BLaER1 (cell line): ENCODE measurements at regions not wholly inside any gene's neighbourhood (a gene's known extent, or its start where the extent isn't known, plus 50 kb on each side); places are given as distances from the start of the nearest gene placed in this dataset.

Experiments used
- H3K27ac ChIP-seq: shearing (Covaris generic); formaldehyde crosslinking; 2 replicates; pipeline ENCODE4 v1.8.1; 2022
- H3K27me3 ChIP-seq: shearing (Covaris generic); formaldehyde crosslinking; 2 replicates; pipeline ENCODE4 v1.8.1; 2022
- H3K36me3 ChIP-seq: shearing (Covaris generic); formaldehyde crosslinking; 2 replicates; pipeline ENCODE4 v1.8.1; 2022
- H3K4me1 ChIP-seq: shearing (Covaris generic); formaldehyde crosslinking; 2 replicates; pipeline ENCODE4 v1.8.1; 2022
- H3K4me2 ChIP-seq: shearing (Covaris generic); formaldehyde crosslinking; 2 replicates; pipeline ENCODE4 v1.8.1; 2022
- H3K4me3 ChIP-seq: shearing (Covaris generic); formaldehyde crosslinking; 2 replicates; pipeline ENCODE4 v1.8.1; 2022
- H3K9ac ChIP-seq: shearing (Covaris generic); formaldehyde crosslinking; 2 replicates; pipeline ENCODE4 v1.8.1; 2022
- H3K9me3 ChIP-seq: shearing (Covaris generic); formaldehyde crosslinking; 2 replicates; pipeline ENCODE4 v1.8.1; 2022
- H4K20me1 ChIP-seq: shearing (Covaris generic); formaldehyde crosslinking; 2 replicates; pipeline ENCODE4 v1.8.1; 2022
- Cebpa-rat ChIP-seq: shearing (Covaris generic); IDR thresholded peaks from 2 replicates; pipeline ENCODE4 v1.8.1; 2022

DNA sequence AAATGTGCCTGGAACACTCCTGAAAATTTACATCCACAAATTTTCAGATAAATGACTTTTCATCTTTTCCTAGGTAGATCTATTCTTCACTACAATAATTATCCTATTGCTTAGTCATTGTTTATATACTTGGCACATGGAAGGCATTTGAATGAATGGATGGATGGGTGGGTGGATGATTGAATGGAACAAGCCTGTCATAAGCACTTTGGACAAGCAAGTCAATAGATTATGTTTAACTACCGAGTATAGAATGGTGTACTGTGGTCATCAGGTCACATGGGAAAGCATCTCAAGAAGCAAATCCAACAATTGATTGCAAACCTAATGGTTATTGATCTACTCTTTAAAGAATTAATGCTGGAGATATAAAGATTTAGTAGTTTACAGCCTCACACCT, 114.4 kb upstream of the DMRTA1 start:
- TF ChIP-seq Cebpa-rat = no peak
- no peak overlapping the region for H3K27ac ChIP-seq
- H3K4me1 ChIP-seq = no peaks in the 10 kb centered on the region
- H3K4me3 ChIP-seq = no peak overlapping the region
- no peaks in the 10 kb centered on the region for H4K20me1 ChIP-seq
- no peak overlapping the region for H3K9ac ChIP-seq
- no peaks in the 10 kb centered on the region for H3K36me3 ChIP-seq
- no peaks in the 10 kb centered on the region for H3K9me3 ChIP-seq
- no peak overlapping the region for H3K4me2 ChIP-seq
- H3K27me3 ChIP-seq = no peaks in the 10 kb centered on the region

DNA sequence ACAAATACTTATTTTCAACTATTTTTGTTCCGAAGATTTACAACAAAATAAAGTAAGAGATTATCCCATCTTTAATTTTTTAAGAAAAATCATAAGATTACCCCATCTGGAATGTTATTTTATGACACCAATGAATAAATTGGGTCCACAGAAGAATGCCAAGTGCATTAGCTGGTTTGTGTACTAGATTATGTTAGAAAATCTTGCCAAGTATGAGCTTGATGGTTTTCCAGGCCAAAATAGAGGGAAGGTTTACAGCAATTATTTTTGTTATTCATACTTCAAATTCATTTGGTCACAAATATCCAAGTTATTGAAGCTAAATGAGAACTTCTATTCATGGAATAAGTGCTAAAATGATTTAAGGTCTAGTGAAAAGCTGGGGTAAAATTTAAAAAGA, 109.4 kb upstream of the DMRTA1 start:
- no peaks in the 10 kb centered on the region for H3K4me1 ChIP-seq
- no peak overlapping the region for H3K4me2 ChIP-seq
- no peaks in the 10 kb centered on the region for H3K36me3 ChIP-seq
- TF ChIP-seq Cebpa-rat = no peak
- H3K27ac ChIP-seq = no peak overlapping the region
- H3K9me3 ChIP-seq = no peaks in the 10 kb centered on the region
- no peaks in the 10 kb centered on the region for H4K20me1 ChIP-seq
- no peaks in the 10 kb centered on the region for H3K27me3 ChIP-seq
- H3K9ac ChIP-seq = no peak overlapping the region
- H3K4me3 ChIP-seq = no peak overlapping the region

GRCh38 chr9:22342491-22343217, 104.0 kb upstream of the DMRTA1 start:
- Histone ChIP-seq H4K20me1 (no peaks in the 10 kb centered on the region), H3K4me1 (no peaks in the 10 kb centered on the region), H3K27me3 (no peaks in the 10 kb centered on the region), H3K4me2 (no peak overlapping the region), H3K36me3 (no peaks in the 10 kb centered on the region), H3K9ac (no peak overlapping the region), H3K9me3 (no peaks in the 10 kb centered on the region), H3K27ac (no peak overlapping the region), H3K4me3 (no peak overlapping the region)
- no peak for TF ChIP-seq Cebpa-rat

- H3K4me3 ChIP-seq = no peak overlapping the region
- TF ChIP-seq Cebpa-rat = no peak
- H3K4me1 ChIP-seq = no peaks in the 10 kb centered on the region
- no peak overlapping the region for H3K27ac ChIP-seq
- no peak overlapping the region for H3K9ac ChIP-seq
- H4K20me1 ChIP-seq = no peaks in the 10 kb centered on the region
- H3K27me3 ChIP-seq = no peaks in the 10 kb centered on the region
- no peaks in the 10 kb centered on the region for H3K36me3 ChIP-seq
- no peak overlapping the region for H3K4me2 ChIP-seq
- no peaks in the 10 kb centered on the region for H3K9me3 ChIP-seq
These were observed 103.4 kb upstream of the DMRTA1 start for GRCh38 chr9:22343218-22343611.

- Histone ChIP-seq H3K4me1 (no peaks in the 10 kb centered on the region), H3K9ac (no peak overlapping the region), H3K4me3 (no peak overlapping the region), H3K9me3 (no peaks in the 10 kb centered on the region), H3K4me2 (no peak overlapping the region), H3K27ac (no peak overlapping the region), H3K36me3 (no peaks in the 10 kb centered on the region), H3K27me3 (no peaks in the 10 kb centered on the region), H4K20me1 (no peaks in the 10 kb centered on the region)
- no peak for TF ChIP-seq Cebpa-rat
These were observed 91.8 kb upstream of the DMRTA1 start for GRCh38 chr9:22354699-22355384.

DNA sequence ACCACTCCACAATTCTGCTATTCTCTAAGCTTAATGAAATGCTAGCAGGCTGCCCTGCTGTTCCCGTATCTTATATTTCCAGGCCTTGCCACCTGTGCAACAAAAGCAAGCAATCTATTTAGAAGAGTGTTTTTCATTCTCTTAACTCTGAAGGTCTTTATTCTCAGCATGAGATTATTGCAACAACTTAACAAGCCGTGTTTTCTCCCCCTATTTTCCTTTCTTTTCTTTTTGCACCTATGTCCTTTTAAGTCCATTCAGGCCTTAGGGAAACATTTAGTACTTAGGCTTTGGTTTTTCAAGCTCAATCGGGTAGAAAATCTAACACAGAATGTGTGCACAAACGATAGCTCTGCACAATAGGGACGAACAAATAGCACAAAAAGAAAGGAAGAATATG, 89.6 kb upstream of the DMRTA1 start:
- H3K9me3 ChIP-seq = no peaks in the 10 kb centered on the region
- no peak overlapping the region for H3K9ac ChIP-seq
- H3K4me3 ChIP-seq = no peak overlapping the region
- no peak overlapping the region for H3K27ac ChIP-seq
- H3K36me3 ChIP-seq = no peaks in the 10 kb centered on the region
- no peaks in the 10 kb centered on the region for H3K4me1 ChIP-seq
- no peak overlapping the region for H3K4me2 ChIP-seq
- no peaks in the 10 kb centered on the region for H3K27me3 ChIP-seq
- no peaks in the 10 kb centered on the region for H4K20me1 ChIP-seq
- TF ChIP-seq Cebpa-rat = no peak

DNA sequence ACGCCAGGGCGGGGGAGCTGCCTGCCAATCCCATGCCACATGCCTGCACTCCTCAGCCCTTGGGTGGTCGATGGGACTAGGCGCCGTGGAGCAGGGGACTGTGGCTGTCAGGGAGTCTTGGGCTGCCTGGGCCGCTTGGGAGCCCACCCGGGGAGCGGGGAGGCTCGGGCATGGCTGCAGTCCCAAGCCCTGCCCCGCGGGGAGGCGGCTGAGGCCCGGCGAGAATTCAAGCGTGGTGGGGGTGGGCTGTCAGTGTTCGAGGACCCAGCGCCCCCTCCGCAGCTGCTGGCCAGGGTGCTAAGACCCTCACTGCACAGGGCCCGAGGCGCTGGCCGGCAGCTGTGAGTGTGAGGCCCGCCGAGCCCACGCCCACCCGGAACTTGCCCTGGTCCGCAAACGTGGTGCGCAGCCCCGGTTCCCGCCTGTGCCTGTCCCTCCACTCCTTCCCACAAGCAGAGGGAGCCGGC, 83.2 kb upstream of the DMRTA1 start:
- peaks cover 9% of the 10 kb centered on the region for H3K9me3 ChIP-seq

GRCh38 chr9:22373636-22374035, 73.0 kb upstream of the DMRTA1 start:
- no peak for TF ChIP-seq Cebpa-rat
- Histone ChIP-seq H3K36me3 (no peaks in the 10 kb centered on the region), H3K27me3 (no peaks in the 10 kb centered on the region), H3K4me2 (no peak overlapping the region), H3K4me3 (no peak overlapping the region), H3K9me3 (no peaks in the 10 kb centered on the region), H3K4me1 (no peaks in the 10 kb centered on the region), H3K27ac (no peak overlapping the region), H4K20me1 (no peaks in the 10 kb centered on the region), H3K9ac (no peak overlapping the region)

More for the DNA sequence above, 83.2 kb upstream of the DMRTA1 start:
- Histone ChIP-seq H3K4me2 (no peak overlapping the region), H3K27me3 (no peaks in the 10 kb centered on the region), H3K27ac (no peak overlapping the region), H3K9ac (no peak overlapping the region), H3K4me3 (no peak overlapping the region), H3K4me1 (no peaks in the 10 kb centered on the region), H3K36me3 (no peaks in the 10 kb centered on the region), H4K20me1 (no peaks in the 10 kb centered on the region)
- TF ChIP-seq Cebpa-rat = no peak

- Histone ChIP-seq H4K20me1 (no peaks in the 10 kb centered on the region), H3K9ac (no peak overlapping the region), H3K27me3 (no peaks in the 10 kb centered on the region), H3K4me3 (no peak overlapping the region), H3K36me3 (no peaks in the 10 kb centered on the region), H3K9me3 (no peaks in the 10 kb centered on the region), H3K27ac (no peak overlapping the region), H3K4me2 (no peak overlapping the region), H3K4me1 (no peaks in the 10 kb centered on the region)
- no peak for TF ChIP-seq Cebpa-rat
These were observed 72.6 kb upstream of the DMRTA1 start for GRCh38 chr9:22374051-22374450.

DNA sequence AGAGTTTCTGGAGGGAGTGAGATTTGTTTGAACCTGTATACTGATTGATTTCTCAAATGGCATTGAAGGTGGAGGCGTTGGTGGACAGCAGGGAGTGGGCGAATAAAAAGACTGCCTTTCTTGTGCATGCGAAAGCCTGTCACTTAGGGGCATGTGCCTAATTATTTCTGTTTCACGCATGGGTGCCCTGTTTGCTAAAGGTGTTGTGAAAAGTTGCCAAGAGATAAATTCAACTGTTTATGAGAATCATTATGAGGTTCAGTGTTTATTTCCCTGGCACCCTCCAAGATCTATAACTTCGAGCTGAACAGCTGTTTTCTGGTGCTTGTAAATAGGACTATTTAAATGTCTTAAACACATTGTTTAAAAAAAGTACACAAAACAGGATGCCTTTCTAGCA, 67.4 kb upstream of the DMRTA1 start:
- Histone ChIP-seq H4K20me1 (no peaks in the 10 kb centered on the region), H3K27me3 (no peaks in the 10 kb centered on the region)

More for the DNA sequence above, 67.4 kb upstream of the DMRTA1 start:
- Histone ChIP-seq H3K9ac (no peak overlapping the region), H3K4me3 (no peak overlapping the region), H3K4me1 (no peaks in the 10 kb centered on the region), H3K4me2 (no peak overlapping the region), H3K27ac (no peak overlapping the region), H3K9me3 (no peaks in the 10 kb centered on the region), H3K36me3 (no peaks in the 10 kb centered on the region)
- no peak for TF ChIP-seq Cebpa-rat
